ENCODE measurements at regions not wholly inside any gene's neighbourhood (a gene's known extent, or its start where the extent isn't known, plus 50 kb on each side); places are given as distances from the start of the nearest gene placed in this dataset.

- TF ChIP-seq, protein P1, sequence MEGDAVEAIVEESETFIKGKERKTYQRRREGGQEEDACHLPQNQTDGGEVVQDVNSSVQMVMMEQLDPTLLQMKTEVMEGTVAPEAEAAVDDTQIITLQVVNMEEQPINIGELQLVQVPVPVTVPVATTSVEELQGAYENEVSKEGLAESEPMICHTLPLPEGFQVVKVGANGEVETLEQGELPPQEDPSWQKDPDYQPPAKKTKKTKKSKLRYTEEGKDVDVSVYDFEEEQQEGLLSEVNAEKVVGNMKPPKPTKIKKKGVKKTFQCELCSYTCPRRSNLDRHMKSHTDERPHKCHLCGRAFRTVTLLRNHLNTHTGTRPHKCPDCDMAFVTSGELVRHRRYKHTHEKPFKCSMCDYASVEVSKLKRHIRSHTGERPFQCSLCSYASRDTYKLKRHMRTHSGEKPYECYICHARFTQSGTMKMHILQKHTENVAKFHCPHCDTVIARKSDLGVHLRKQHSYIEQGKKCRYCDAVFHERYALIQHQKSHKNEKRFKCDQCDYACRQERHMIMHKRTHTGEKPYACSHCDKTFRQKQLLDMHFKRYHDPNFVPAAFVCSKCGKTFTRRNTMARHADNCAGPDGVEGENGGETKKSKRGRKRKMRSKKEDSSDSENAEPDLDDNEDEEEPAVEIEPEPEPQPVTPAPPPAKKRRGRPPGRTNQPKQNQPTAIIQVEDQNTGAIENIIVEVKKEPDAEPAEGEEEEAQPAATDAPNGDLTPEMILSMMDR (IDR thresholded peaks at IDR 0.05): no peak
- no peak for TF ChIP-seq POLR2A (IDR thresholded peaks at IDR 0.05)
Observed at GRCh38 chr6:132128424-132128823, 177.3 kb upstream of the CCN2 start.
